ENCODE measurements at regions not wholly inside any gene's neighbourhood (a gene's known extent, or its start where the extent isn't known, plus 50 kb on each side); places are given as distances from the start of the nearest gene placed in this dataset.
"Not testable (repeated sequence)": the region's sequence is repeated elsewhere in the genome, so short reads cannot be mapped to it uniquely, and the experiment has no call there.

GRCh38 chr16:66188917-66189725 lies 177.4 kb upstream of the CDH5 start:
- ChIA-PET POLR2A (no interaction called here), CTCF (no interaction called here)

- ChIA-PET POLR2A (no interaction called here), CTCF (no interaction called here)
These were observed 180.2 kb upstream of the CDH5 start for GRCh38 chr16:66186251-66186785.

GRCh38 chr16:66182592-66182991 lies 183.9 kb upstream of the CDH5 start:
- ChIA-PET POLR2A (no interaction called here), CTCF (no interaction called here)

- ChIA-PET CTCF (no interaction called here), POLR2A (no interaction called here)
These were observed 189.8 kb upstream of the CDH5 start for GRCh38 chr16:66176731-66177130.

- POLR2A ChIA-PET, result no interaction called here
- CTCF ChIA-PET, result no interaction called here
These were observed 190.4 kb upstream of the CDH5 start for GRCh38 chr16:66176111-66176510.

GRCh38 chr16:66175636-66176035 lies 190.9 kb upstream of the CDH5 start:
- CTCF ChIA-PET, result no interaction called here
- POLR2A ChIA-PET, result no interaction called here

GRCh38 chr16:66175058-66175457 lies 191.4 kb upstream of the CDH5 start:
- POLR2A ChIA-PET, result no interaction called here
- CTCF ChIA-PET, result no interaction called here

GRCh38 chr16:66173796-66174195 lies 192.7 kb upstream of the CDH5 start:
- POLR2A ChIA-PET, CTCF ChIA-PET: not testable (repeated sequence)

GRCh38 chr16:66173181-66173580 lies 193.3 kb upstream of the CDH5 start:
- CTCF ChIA-PET, POLR2A ChIA-PET: not testable (repeated sequence)

- ChIA-PET CTCF (no interaction called here), POLR2A (no interaction called here)
These were observed 194.0 kb upstream of the CDH5 start for GRCh38 chr16:66172463-66172862.

GRCh38 chr16:66171578-66171977 lies 194.9 kb upstream of the CDH5 start:
- CTCF ChIA-PET, result no interaction called here

GRCh38 chr16:66170989-66171388 lies 195.5 kb upstream of the CDH5 start:
- ChIA-PET CTCF (no interaction called here), POLR2A (no interaction called here)

More at GRCh38 chr16:66171578-66171977, 194.9 kb upstream of the CDH5 start:
- POLR2A ChIA-PET, result no interaction called here

- CTCF ChIA-PET, result no interaction called here
- POLR2A ChIA-PET, result no interaction called here
These were observed 196.7 kb upstream of the CDH5 start for GRCh38 chr16:66169817-66170216.

GRCh38 chr16:66168777-66169176 lies 197.7 kb upstream of the CDH5 start:
- ChIA-PET CTCF (no interaction called here), POLR2A (no interaction called here)

- CTCF ChIA-PET, result no interaction called here
- POLR2A ChIA-PET, result no interaction called here
These were observed 198.8 kb upstream of the CDH5 start for GRCh38 chr16:66167564-66168291.

GRCh38 chr16:66166490-66166889 lies 200.0 kb upstream of the CDH5 start:
- ChIA-PET POLR2A (no interaction called here), CTCF (no interaction called here)

- ChIA-PET POLR2A (no interaction called here), CTCF (no interaction called here)
These were observed 200.6 kb upstream of the CDH5 start for GRCh38 chr16:66165879-66166278.

GRCh38 chr16:66164581-66165247 lies 201.8 kb upstream of the CDH5 start:
- CTCF ChIA-PET, result no interaction called here
- POLR2A ChIA-PET, result no interaction called here

- CTCF ChIA-PET, result no interaction called here
- POLR2A ChIA-PET, result no interaction called here
These were observed 203.7 kb upstream of the CDH5 start for GRCh38 chr16:66162821-66163220.

- ChIA-PET POLR2A (no interaction called here), CTCF (no interaction called here)
These were observed 204.5 kb upstream of the CDH5 start for GRCh38 chr16:66161942-66162341.

GRCh38 chr16:66161269-66161668 lies 205.2 kb upstream of the CDH5 start:
- ChIA-PET CTCF (no interaction called here), POLR2A (no interaction called here)
